Parathyroid adenoma (tissue), 2 donors: ENCODE measurements at regions not wholly inside any gene's neighbourhood (a gene's known extent, or its start where the extent isn't known, plus 50 kb on each side); places are given as distances from the start of the nearest gene placed in this dataset.
"Not testable (repeated sequence)": the region's sequence is repeated elsewhere in the genome, so short reads cannot be mapped to it uniquely, and the experiment has no call there.

Experiments used
- H2AFZ ChIP-seq: fragments of 300-600 bp; sonication (generic); one replicate; pipeline ENCODE4 v1.7.0; 2017; ENCODE audit warnings: antibody characterized with exemption, mild to moderate bottlenecking
- H3K27ac ChIP-seq: fragments of 300-600 bp; sonication (generic); one replicate; pipeline ENCODE4 v1.7.0; 2017
- H3K27me3 ChIP-seq: fragments of 300-600 bp; sonication (generic); one replicate; pipeline ENCODE4 v1.7.0; 2017; ENCODE audit warnings: low read length; ENCODE audit not compliant: control insufficient read depth, insufficient read depth
- H3K36me3 ChIP-seq: fragments of 300-600 bp; sonication (generic); one replicate; pipeline ENCODE4 v1.7.0; 2017; ENCODE audit warnings: low read length; ENCODE audit not compliant: control insufficient read depth, insufficient read depth
- H3K4me1 ChIP-seq: fragments of 300-600 bp; sonication (generic); one replicate; pipeline ENCODE4 v1.7.0; 2017; ENCODE audit warnings: control low read depth
- H3K4me2 ChIP-seq: fragments of 300-600 bp; sonication (generic); one replicate; pipeline ENCODE4 v1.7.0; 2017; ENCODE audit warnings: low read length
- H3K4me3 ChIP-seq: fragments of 300-600 bp; sonication (generic); one replicate; pipeline ENCODE4 v1.7.0; 2017; ENCODE audit warnings: low read depth, low read length
- H3K79me2 ChIP-seq: fragments of 300-600 bp; sonication (generic); one replicate; pipeline ENCODE4 v1.7.0; 2017; ENCODE audit warnings: control low read depth
- H3K9ac ChIP-seq: fragments of 300-600 bp; sonication (generic); one replicate; pipeline ENCODE4 v1.7.0; 2017; ENCODE audit warnings: mild to moderate bottlenecking
- H3K9me3 ChIP-seq: fragments of 300-600 bp; sonication (generic); one replicate; pipeline ENCODE4 v1.7.0; 2017; ENCODE audit warnings: low read length; ENCODE audit not compliant: control insufficient read depth
- CTCF ChIP-seq: fragments of 300-600 bp; sonication (generic); IDR thresholded peaks from one replicate; pipeline ENCODE4 v1.7.0; 2017; ENCODE audit warnings: antibody characterized with exemption, mild to moderate bottlenecking
- donor health status: primary hyperparathyroidism.

GRCh38 chr20:57980506-57980905 lies 247.9 kb downstream of the ANKRD60 start:
- H3K36me3 ChIP-seq = no peaks in the 10 kb centered on the region
- H3K4me3 ChIP-seq = no peak overlapping the region
- TF ChIP-seq CTCF = no peak

GRCh38 chr20:57977569-57977968 lies 250.9 kb downstream of the ANKRD60 start:
- no peaks in the 10 kb centered on the region for H3K9me3 ChIP-seq
- H3K27me3 ChIP-seq = no peaks in the 10 kb centered on the region
- no peak for TF ChIP-seq CTCF
- H3K4me2 ChIP-seq = no peak overlapping the region
- no peak overlapping the region for H3K9ac ChIP-seq
- H2AFZ ChIP-seq = no peak overlapping the region
- H3K36me3 ChIP-seq = no peaks in the 10 kb centered on the region
- H3K4me3 ChIP-seq = no peak overlapping the region
- H3K27ac ChIP-seq = no peak overlapping the region
- peaks cover 8% of the 10 kb centered on the region for H3K4me1 ChIP-seq
- H3K79me2 ChIP-seq = no peaks in the 10 kb centered on the region

More at GRCh38 chr20:57980506-57980905, 247.9 kb downstream of the ANKRD60 start:
- H3K4me2 ChIP-seq = no peak overlapping the region
- H3K9ac ChIP-seq = no peak overlapping the region
- H3K79me2 ChIP-seq = no peaks in the 10 kb centered on the region
- H2AFZ ChIP-seq = peak overlapping the region; percentile 50
- H3K4me1 ChIP-seq = peaks cover 8% of the 10 kb centered on the region
- no peak overlapping the region for H3K27ac ChIP-seq
- no peaks in the 10 kb centered on the region for H3K27me3 ChIP-seq
- no peaks in the 10 kb centered on the region for H3K9me3 ChIP-seq

- Histone ChIP-seq H3K4me2 (no peak overlapping the region), H3K4me3 (no peak overlapping the region), H3K36me3 (no peaks in the 10 kb centered on the region), H3K9me3 (no peaks in the 10 kb centered on the region), H3K27ac (no peak overlapping the region), H3K27me3 (no peaks in the 10 kb centered on the region), H3K4me1 (peaks cover 8% of the 10 kb centered on the region), H2AFZ (no peak overlapping the region), H3K79me2 (no peaks in the 10 kb centered on the region), H3K9ac (no peak overlapping the region)
- TF ChIP-seq CTCF = no peak
These were observed 251.3 kb downstream of the ANKRD60 start for GRCh38 chr20:57977141-57977540.

GRCh38 chr20:57974863-57975262 lies 253.6 kb downstream of the ANKRD60 start:
- no peak for TF ChIP-seq CTCF
- no peaks in the 10 kb centered on the region for H3K9me3 ChIP-seq
- no peaks in the 10 kb centered on the region for H3K36me3 ChIP-seq
- H2AFZ ChIP-seq = no peak overlapping the region
- H3K9ac ChIP-seq = no peak overlapping the region
- H3K4me1 ChIP-seq = no peaks in the 10 kb centered on the region
- H3K27me3 ChIP-seq = no peaks in the 10 kb centered on the region
- no peaks in the 10 kb centered on the region for H3K79me2 ChIP-seq
- no peak overlapping the region for H3K27ac ChIP-seq
- H3K4me3 ChIP-seq = no peak overlapping the region
- H3K4me2 ChIP-seq = no peak overlapping the region

GRCh38 chr20:57973886-57974285 lies 254.6 kb downstream of the ANKRD60 start:
- no peak for TF ChIP-seq CTCF
- H3K27ac ChIP-seq = no peak overlapping the region
- no peaks in the 10 kb centered on the region for H3K9me3 ChIP-seq
- no peaks in the 10 kb centered on the region for H3K36me3 ChIP-seq
- H3K27me3 ChIP-seq = no peaks in the 10 kb centered on the region
- H3K9ac ChIP-seq = no peak overlapping the region
- H3K79me2 ChIP-seq = no peaks in the 10 kb centered on the region
- H2AFZ ChIP-seq = no peak overlapping the region
- H3K4me1 ChIP-seq = no peaks in the 10 kb centered on the region
- no peak overlapping the region for H3K4me3 ChIP-seq
- no peak overlapping the region for H3K4me2 ChIP-seq

GRCh38 chr20:57971583-57971982 lies 256.9 kb downstream of the ANKRD60 start:
- H3K4me1 ChIP-seq, H3K9me3 ChIP-seq: not testable (repeated sequence)

More at GRCh38 chr20:57971583-57971982, 256.9 kb downstream of the ANKRD60 start:
- H3K79me2 ChIP-seq, H3K9ac ChIP-seq, H3K36me3 ChIP-seq, H3K4me3 ChIP-seq, H3K4me2 ChIP-seq, H3K27me3 ChIP-seq, H3K27ac ChIP-seq, H2AFZ ChIP-seq: not testable (repeated sequence)
